Stimulated activated CD8-positive, alpha-beta memory T cell treated with anti-CD3 and anti-CD28 coated beads, Interleukin-2, amount 100 ng/mL, for 48 hours (primary cell): ENCODE measurements at regions not wholly inside any gene's neighbourhood (a gene's known extent, or its start where the extent isn't known, plus 50 kb on each side); places are given as distances from the start of the nearest gene placed in this dataset.
"Not testable (repeated sequence)": the region's sequence is repeated elsewhere in the genome, so short reads cannot be mapped to it uniquely, and the experiment has no call there.

Source experiments
- DNase-seq, 2 donors: peaks; one replicate each; pipeline ENCODE4 v3.0.0-alpha.2; 2020; ENCODE audit warnings: low read depth in 2 of 2

GRCh38 chr4:123674762-123675465 is 278.3 kb downstream of the SPRY1 start:
- no peak for DNase-seq

DNA sequence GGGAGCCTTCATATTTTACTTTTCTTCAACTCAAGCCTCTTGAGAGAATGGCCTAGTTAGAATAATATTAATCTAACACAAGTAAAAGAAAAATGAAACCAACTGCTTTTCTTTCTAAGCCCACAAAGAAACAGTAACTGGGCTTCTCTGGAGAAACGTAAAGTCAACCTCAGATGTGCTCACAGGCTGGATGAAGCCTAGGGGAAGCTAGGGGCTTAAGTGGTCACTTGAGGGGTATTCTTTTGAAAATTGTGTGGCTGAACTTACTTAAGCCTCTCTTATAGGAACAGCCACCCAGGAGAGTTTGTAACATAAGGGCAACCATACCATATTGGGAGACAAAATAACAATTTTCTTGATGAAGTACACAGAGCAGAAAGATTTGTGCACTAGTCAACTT is 279.0 kb downstream of the SPRY1 start:
- DNase-seq: no peak

DNA sequence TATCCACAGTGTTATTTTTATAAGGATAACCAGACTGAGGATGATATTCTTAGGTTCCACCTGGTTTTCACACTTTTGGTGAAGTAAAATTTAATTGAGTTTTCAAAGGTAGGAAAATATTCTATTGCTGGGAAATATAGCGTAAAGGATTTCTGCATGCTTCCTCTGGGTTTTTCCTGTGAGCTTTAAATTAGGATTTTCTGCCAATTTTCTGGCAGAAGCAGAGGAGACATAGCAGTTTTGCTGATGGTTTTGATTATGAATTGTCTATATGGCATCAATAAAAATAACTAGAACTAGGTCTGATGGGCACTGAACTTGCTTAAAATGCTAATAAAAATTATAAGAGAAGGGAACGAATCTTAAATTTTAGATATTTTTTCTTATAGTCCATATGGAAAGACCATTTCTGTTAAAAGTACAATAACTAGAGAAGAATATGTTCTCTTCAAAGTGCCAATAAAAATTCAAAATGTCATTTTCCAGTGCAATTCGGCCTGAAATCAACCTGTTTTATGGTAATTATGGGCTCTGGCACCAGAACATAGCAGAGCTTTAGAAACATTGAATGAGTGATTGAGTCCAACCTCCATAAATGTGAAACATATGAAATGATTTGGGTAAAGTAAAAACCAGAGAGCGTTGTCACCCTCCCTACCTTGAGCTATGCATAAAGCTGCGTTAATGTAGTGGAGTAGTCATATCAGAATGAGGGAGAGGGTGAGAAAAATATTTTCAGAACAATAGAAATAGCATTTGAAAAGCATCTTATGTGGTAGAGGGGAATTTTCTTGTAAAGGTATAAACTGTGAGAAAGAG is 279.7 kb downstream of the SPRY1 start:
- no peak for DNase-seq

- DNase-seq: no peak
Measured at GRCh38 chr4:123676890-123677229, 280.3 kb downstream of the SPRY1 start.

GRCh38 chr4:123682931-123683330 is 286.3 kb downstream of the SPRY1 start:
- no peak for DNase-seq

DNA sequence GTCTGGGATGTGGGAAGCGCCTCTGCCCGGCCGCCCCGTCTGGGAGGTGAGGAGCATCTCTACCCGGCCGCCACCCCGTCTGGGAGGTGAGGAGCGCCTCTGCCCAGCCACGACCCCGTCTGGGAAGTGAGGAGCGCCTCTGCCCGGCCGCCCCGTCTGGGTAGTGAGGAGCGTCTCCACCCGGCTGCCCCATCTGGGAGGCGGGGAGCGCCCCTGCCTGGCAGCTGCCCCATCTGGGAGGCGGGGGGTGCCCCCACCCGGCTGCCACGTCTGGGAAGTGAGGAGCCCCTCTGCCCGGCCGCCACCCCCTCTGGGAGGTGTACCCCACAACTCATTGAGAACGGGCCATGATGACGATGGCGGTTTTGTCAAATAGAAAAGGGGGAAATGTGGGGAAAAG is 288.3 kb downstream of the SPRY1 start:
- DNase-seq: not testable (repeated sequence)

GRCh38 chr4:123695531-123695930 is 298.9 kb downstream of the SPRY1 start:
- DNase-seq: not testable (repeated sequence)

DNA sequence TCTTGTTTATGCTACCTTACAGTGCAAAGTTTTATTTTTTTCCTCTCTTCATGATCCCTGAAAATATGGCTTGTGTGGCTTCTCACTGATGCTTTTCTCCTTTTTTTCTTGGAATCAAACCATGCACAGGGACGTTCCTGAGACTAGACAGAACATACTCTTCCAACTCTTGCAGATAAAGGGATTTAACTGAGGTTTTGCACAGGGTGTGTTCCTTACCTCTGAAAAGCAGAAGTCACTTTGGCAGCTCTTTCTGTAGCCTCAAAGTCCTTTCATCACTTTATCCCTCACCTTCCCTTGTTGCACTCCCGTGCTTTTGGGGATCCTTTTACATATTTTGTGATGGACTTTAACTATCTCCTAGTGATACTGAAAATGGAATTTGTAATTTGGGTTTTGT is 300.1 kb downstream of the SPRY1 start:
- DNase-seq: no peak

DNA sequence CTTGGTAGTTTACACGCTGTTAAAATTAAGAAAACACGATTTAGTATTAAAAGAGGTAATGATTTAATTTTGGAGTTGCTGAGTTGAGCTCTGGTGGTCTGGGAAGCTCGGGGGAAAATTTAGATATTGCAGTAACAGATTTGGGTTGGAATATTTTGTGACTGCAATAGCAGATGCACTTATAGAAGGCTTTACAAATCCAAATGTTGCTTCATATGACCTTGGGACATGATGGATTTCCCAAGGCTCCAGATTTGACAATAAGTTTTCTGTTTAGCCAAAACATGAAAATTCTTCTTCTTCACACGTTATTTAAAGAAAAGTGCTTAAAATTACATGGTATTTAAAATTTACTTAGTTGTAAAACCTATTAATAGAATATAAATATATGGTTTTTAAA is 302.0 kb downstream of the SPRY1 start:
- no peak for DNase-seq

GRCh38 chr4:123699880-123700771 is 303.5 kb downstream of the SPRY1 start:
- no peak for DNase-seq

DNA sequence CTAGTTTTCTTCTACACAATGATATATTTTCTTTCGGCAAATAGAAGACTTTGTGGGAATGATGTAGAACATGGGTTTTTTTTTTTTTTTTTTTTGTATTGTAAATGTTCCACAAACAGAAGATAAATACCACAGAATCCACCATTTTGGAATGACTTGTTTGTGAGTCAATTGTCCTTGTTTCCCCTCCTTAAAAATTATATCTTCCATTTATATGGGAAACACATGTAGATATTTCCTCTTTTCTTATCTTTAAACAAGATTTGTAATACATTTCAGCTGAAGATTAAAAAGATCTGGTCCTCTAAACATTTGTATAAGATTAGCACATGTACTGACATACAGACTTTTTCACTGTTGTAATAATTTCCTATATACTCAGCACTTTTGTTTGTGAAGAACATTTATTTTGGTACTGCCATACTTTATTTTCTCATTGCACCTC is 304.6 kb downstream of the SPRY1 start:
- no peak for DNase-seq

GRCh38 chr4:123705419-123705818 is 308.8 kb downstream of the SPRY1 start:
- DNase-seq: no peak

DNA sequence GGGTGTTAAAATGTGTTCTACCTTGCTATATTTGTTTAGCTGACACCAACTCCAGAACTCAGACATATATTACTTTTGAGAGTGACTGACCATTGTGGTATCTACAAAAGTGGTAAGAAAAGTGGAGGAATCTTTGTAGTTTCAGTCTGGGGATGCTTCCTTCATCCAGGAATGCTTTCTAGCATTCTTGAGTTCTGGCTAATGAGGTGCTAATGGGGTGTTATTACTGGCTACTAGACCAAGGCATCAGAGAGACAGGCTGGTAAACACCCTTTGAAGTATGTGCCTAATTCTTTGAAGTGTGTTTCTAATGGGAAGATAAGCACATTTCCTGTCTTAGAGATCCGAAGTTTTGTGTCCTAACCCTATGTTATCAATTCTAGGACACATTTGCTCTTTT is 310.4 kb downstream of the SPRY1 start:
- DNase-seq: no peak

- DNase-seq: no peak
Measured at GRCh38 chr4:123708902-123709301, 312.3 kb downstream of the SPRY1 start.

DNA sequence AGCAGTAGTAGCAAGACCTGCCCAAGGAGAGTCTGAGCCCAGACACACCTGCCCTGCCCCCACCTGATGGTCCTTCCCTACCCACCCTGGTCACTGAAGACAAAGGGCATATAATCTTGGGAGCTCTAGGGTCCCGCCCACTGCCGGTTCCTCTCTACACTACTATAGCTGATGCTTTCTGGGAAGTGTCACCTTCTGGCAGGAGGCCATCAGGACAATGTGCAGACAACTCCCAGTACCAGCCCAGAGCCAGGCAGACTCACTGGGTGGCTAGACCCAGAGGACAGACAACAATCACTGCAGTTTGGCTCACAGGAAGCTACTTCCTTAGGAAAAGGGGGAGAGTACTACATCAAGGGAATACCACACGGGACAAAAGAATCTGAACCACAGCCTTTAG is 312.7 kb downstream of the SPRY1 start:
- no peak for DNase-seq

- DNase-seq: no peak
Measured at GRCh38 chr4:123731035-123731434, 334.4 kb downstream of the SPRY1 start.

DNA sequence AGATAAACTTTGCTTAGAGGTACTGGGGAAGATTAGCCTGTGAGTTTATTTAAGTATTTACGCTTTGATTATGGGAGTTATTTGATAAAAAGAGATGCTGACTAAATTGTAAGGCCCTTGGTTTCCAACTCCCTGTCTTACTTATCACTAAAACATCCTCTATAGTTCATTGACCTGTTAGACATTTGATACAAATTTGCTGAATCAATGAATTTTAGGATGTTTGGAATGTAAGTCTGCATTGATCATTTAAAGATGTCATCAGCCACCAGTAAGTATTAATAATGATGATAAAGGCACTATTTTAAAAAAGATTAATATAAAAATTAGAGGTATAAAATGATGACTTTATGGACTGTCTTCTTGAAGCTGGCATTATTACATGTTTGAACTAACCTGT is 340.6 kb downstream of the SPRY1 start:
- DNase-seq: no peak

GRCh38 chr4:123739806-123740205 is 343.2 kb downstream of the SPRY1 start:
- no peak for DNase-seq

GRCh38 chr4:123740236-123740635 is 343.6 kb downstream of the SPRY1 start:
- no peak for DNase-seq

- no peak for DNase-seq
Measured at GRCh38 chr4:123741906-123742305, 345.3 kb downstream of the SPRY1 start.

- no peak for DNase-seq
Measured at GRCh38 chr4:123743848-123744247, 347.3 kb downstream of the SPRY1 start.

GRCh38 chr4:123744664-123745290 is 348.2 kb downstream of the SPRY1 start:
- no peak for DNase-seq
